DND-41 (cell line): ENCODE measurements at regions not wholly inside any gene's neighbourhood (a gene's known extent, or its start where the extent isn't known, plus 50 kb on each side); places are given as distances from the start of the nearest gene placed in this dataset.

Source experiments
- ATAC-seq: fragments of 200-7000 bp; cut with Tn5 transposase; 3 replicates; pipeline ENCODE4 v1.9.1; 2021; ENCODE audit warnings: low read depth; ENCODE audit not compliant: insufficient read depth
- DNase-seq: peaks from one replicate; pipeline ENCODE4 v3.0.0-alpha.2; 2020
- H2AFZ ChIP-seq: 2 replicates; pipeline ENCODE4 v1.6.0; 2012; ENCODE audit warnings: low read depth, low read length
- H3K27ac ChIP-seq: 2 replicates; pipeline ENCODE4 v1.5.1; 2012; ENCODE audit warnings: low read length, inconsistent platforms
- H3K27me3 ChIP-seq: fragments of 200-600 bp; sonication (generic); 2 replicates; pipeline ENCODE4 v1.6.0; 2012; ENCODE audit warnings: low read length, mild to moderate bottlenecking, inconsistent platforms; ENCODE audit not compliant: insufficient read depth, poor library complexity
- H3K36me3 ChIP-seq: 2 replicates; pipeline ENCODE4 v1.5.1; 2012; ENCODE audit warnings: low read length, inconsistent platforms; ENCODE audit not compliant: insufficient read depth
- H3K4me1 ChIP-seq: 2 replicates; pipeline ENCODE4 v1.5.1; 2012; ENCODE audit warnings: mild to moderate bottlenecking, low read length; ENCODE audit not compliant: insufficient read depth
- H3K4me2 ChIP-seq: 2 replicates; pipeline ENCODE4 v1.6.0; 2012; ENCODE audit warnings: mild to moderate bottlenecking, moderate library complexity, low read length, inconsistent platforms; ENCODE audit not compliant: insufficient read depth
- H3K4me3 ChIP-seq, 2 experiments: fragments of 200-600 bp in 1 of 2; shearing (Covaris generic) in 1 of 2; 2 replicates each; pipeline ENCODE4 v1.5.1; 2012 to 2016; ENCODE audit warnings: inconsistent platforms in 2 of 2, low read length in 2 of 2, mild to moderate bottlenecking in 2 of 2, low read depth in 1 of 2, moderate library complexity in 1 of 2
- H3K79me2 ChIP-seq: 2 replicates; pipeline ENCODE4 v1.6.0; 2012; ENCODE audit warnings: low read length, inconsistent platforms; ENCODE audit not compliant: insufficient read depth
- H3K9ac ChIP-seq: 2 replicates; pipeline ENCODE4 v1.6.0; 2012; ENCODE audit warnings: low read depth, mild to moderate bottlenecking, inconsistent platforms, low read length, moderate library complexity
- H3K9me3 ChIP-seq: 2 replicates; pipeline ENCODE4 v1.5.1; 2012; ENCODE audit warnings: low read length, moderate library complexity, mild to moderate bottlenecking, inconsistent platforms; ENCODE audit not compliant: insufficient read depth, severe bottlenecking
- H4K20me1 ChIP-seq: 2 replicates; pipeline ENCODE4 v1.6.0; 2012; ENCODE audit warnings: low read length; ENCODE audit not compliant: insufficient read depth
- CTCF ChIP-seq: IDR thresholded peaks from 2 replicates; pipeline ENCODE4 v1.5.1; 2012; ENCODE audit warnings: borderline replicate concordance, low read length, moderate library complexity, mild to moderate bottlenecking; ENCODE audit not compliant: poor library complexity, severe bottlenecking; ENCODE audit errors: extremely low read depth
- EZH2 ChIP-seq: IDR thresholded peaks from 3 replicates; pipeline ENCODE4 v1.6.1; 2012; ENCODE audit warnings: borderline replicate concordance, low read depth, mild to moderate bottlenecking, moderate library complexity, low read length, inconsistent platforms; ENCODE audit not compliant: severe bottlenecking

- Histone ChIP-seq H3K4me1 (no peaks in the 10 kb centered on the region), H4K20me1 (no peaks in the 10 kb centered on the region), H3K4me3 (no peak overlapping the region), H3K36me3 (no peaks in the 10 kb centered on the region), H3K27me3 (no peaks in the 10 kb centered on the region), H3K27ac (no peak overlapping the region), H3K79me2 (no peaks in the 10 kb centered on the region), H2AFZ (no peak overlapping the region), H3K4me2 (no peak overlapping the region), H3K9me3 (no peaks in the 10 kb centered on the region), H3K9ac (no peak overlapping the region)
- DNase-seq (no peak), ATAC-seq (no peak)
- TF ChIP-seq EZH2 (no peak), CTCF (no peak)
These were observed 1719.7 kb upstream of the PIK3C3 start for GRCh38 chr18:40235323-40235722.

- Histone ChIP-seq H3K79me2 (no peaks in the 10 kb centered on the region), H3K36me3 (no peaks in the 10 kb centered on the region), H3K4me2 (no peak overlapping the region), H2AFZ (no peak overlapping the region), H3K4me3 (no peak overlapping the region), H4K20me1 (no peaks in the 10 kb centered on the region), H3K4me1 (no peaks in the 10 kb centered on the region), H3K27me3 (no peaks in the 10 kb centered on the region), H3K27ac (no peak overlapping the region), H3K9ac (no peak overlapping the region), H3K9me3 (no peaks in the 10 kb centered on the region)
- ATAC-seq (no peak), DNase-seq (no peak)
- TF ChIP-seq EZH2: no peak
- no peak for TF ChIP-seq CTCF
These were observed 1721.0 kb upstream of the PIK3C3 start for GRCh38 chr18:40233931-40234616.

GRCh38 chr18:40222776-40223175 lies 1732.3 kb upstream of the PIK3C3 start:
- Histone ChIP-seq H3K79me2 (no peaks in the 10 kb centered on the region), H3K9me3 (no peaks in the 10 kb centered on the region), H3K27me3 (no peaks in the 10 kb centered on the region), H2AFZ (no peak overlapping the region), H3K36me3 (no peaks in the 10 kb centered on the region), H3K9ac (no peak overlapping the region), H3K27ac (no peak overlapping the region), H4K20me1 (no peaks in the 10 kb centered on the region), H3K4me2 (no peak overlapping the region), H3K4me3 (no peak overlapping the region), H3K4me1 (no peaks in the 10 kb centered on the region)
- TF ChIP-seq CTCF (no peak), EZH2 (no peak)
- ATAC-seq (no peak), DNase-seq (no peak)

GRCh38 chr18:40216856-40217255 lies 1738.2 kb upstream of the PIK3C3 start:
- Histone ChIP-seq H3K4me3 (no peak overlapping the region), H2AFZ (no peak overlapping the region), H3K9me3 (no peaks in the 10 kb centered on the region), H4K20me1 (no peaks in the 10 kb centered on the region), H3K27ac (no peak overlapping the region), H3K9ac (no peak overlapping the region), H3K36me3 (no peaks in the 10 kb centered on the region), H3K79me2 (no peaks in the 10 kb centered on the region), H3K27me3 (no peaks in the 10 kb centered on the region), H3K4me1 (no peaks in the 10 kb centered on the region), H3K4me2 (no peak overlapping the region)
- ATAC-seq (no peak), DNase-seq (no peak)
- TF ChIP-seq CTCF: no peak
- TF ChIP-seq EZH2: no peak
